Adrenal gland (tissue), 5 donors: ENCODE measurements at regions not wholly inside any gene's neighbourhood (a gene's known extent, or its start where the extent isn't known, plus 50 kb on each side); places are given as distances from the start of the nearest gene placed in this dataset.

Experiments
- CTCF ChIP-seq, 6 experiments: fragments of 450-650 bp in 4 of 6; fragments of 200-600 bp in 2 of 6; sonication (generic) in 1 of 6; IDR thresholded peaks; 1 replicate in 5 of 6; 2 replicates in 1 of 6; pipeline versions ENCODE4 v1.5.1 to v1.8.0; 2016 to 2021; ENCODE audit warnings: antibody characterized with exemption in 6 of 6, mild to moderate bottlenecking in 2 of 6, moderate library complexity in 1 of 6
- POLR2A ChIP-seq, 2 donors: fragments of 450-650 bp; IDR thresholded peaks; one replicate each; pipeline ENCODE4 v1.6.1; 2017; ENCODE audit warnings: antibody characterized with exemption in 2 of 2, mild to moderate bottlenecking in 2 of 2, moderate library complexity in 1 of 2
- donor health status: DM: no; HTN: no; CAD: no.

- TF ChIP-seq CTCF (IDR thresholded peaks at IDR 0.05) (no peak), POLR2A (IDR thresholded peaks at IDR 0.05) (no peak)
Measured at GRCh38 chr18:25457601-25458000, 105.6 kb upstream of the ZNF521 start.
